Nephron progenitor cell (in vitro differentiated cells): ENCODE measurements at regions not wholly inside any gene's neighbourhood (a gene's known extent, or its start where the extent isn't known, plus 50 kb on each side); places are given as distances from the start of the nearest gene placed in this dataset.
"Not testable (repeated sequence)": the region's sequence is repeated elsewhere in the genome, so short reads cannot be mapped to it uniquely, and the experiment has no call there.

ENCODE experiments used
- DNase-seq: peaks from one replicate; pipeline ENCODE4 v3.0.0; 2021
- H3K27ac Mint-ChIP-seq: 2 replicates; pipeline ENCODE4 v1.8.0; 2021; ENCODE audit warnings: mild to moderate bottlenecking, moderate library complexity, mixed read lengths
- H3K27me3 Mint-ChIP-seq: 2 replicates; pipeline ENCODE4 v1.8.0; 2021; ENCODE audit warnings: mild to moderate bottlenecking, low read depth, mixed read lengths; ENCODE audit not compliant: poor library complexity
- H3K36me3 Mint-ChIP-seq: 2 replicates; pipeline ENCODE4 v1.8.0; 2021; ENCODE audit warnings: low read depth, mixed read lengths
- H3K4me1 Mint-ChIP-seq: 2 replicates; pipeline ENCODE4 v1.8.0; 2021; ENCODE audit warnings: mixed read lengths
- H3K4me3 Mint-ChIP-seq: 2 replicates; pipeline ENCODE4 v1.8.0; 2021; ENCODE audit warnings: mild to moderate bottlenecking, moderate library complexity, mixed read lengths
- H3K9me3 Mint-ChIP-seq: 2 replicates; pipeline ENCODE4 v1.8.0; 2021; ENCODE audit warnings: mild to moderate bottlenecking, moderate library complexity, mixed read lengths
- CTCF ChIP-seq: fragments of 200-600 bp; sonication (generic); IDR thresholded peaks from 2 replicates; pipeline ENCODE4 v1.5.0; 2021; ENCODE audit warnings: antibody characterized with exemption

- no peak overlapping the region for H3K4me3 Mint-ChIP-seq
- no peak for TF ChIP-seq CTCF
- peaks cover 4% of the 10 kb centered on the region for H3K27me3 Mint-ChIP-seq
- no peak for DNase-seq
- H3K27ac Mint-ChIP-seq: no peak overlapping the region
- peaks cover 31% of the 10 kb centered on the region for H3K4me1 Mint-ChIP-seq
- no peaks in the 10 kb centered on the region for H3K9me3 Mint-ChIP-seq
- H3K36me3 Mint-ChIP-seq: no peaks in the 10 kb centered on the region
Observed at GRCh38 chr14:34164162-34164864, 213.4 kb upstream of the EGLN3 start.

GRCh38 chr14:34161351-34162082, 210.6 kb upstream of the EGLN3 start:
- no peak for DNase-seq
- no peaks in the 10 kb centered on the region for H3K27me3 Mint-ChIP-seq
- H3K27ac Mint-ChIP-seq: no peak overlapping the region
- H3K9me3 Mint-ChIP-seq: peaks cover 3% of the 10 kb centered on the region
- H3K4me3 Mint-ChIP-seq: no peak overlapping the region
- H3K36me3 Mint-ChIP-seq: no peaks in the 10 kb centered on the region
- peaks cover 19% of the 10 kb centered on the region for H3K4me1 Mint-ChIP-seq
- no peak for TF ChIP-seq CTCF

- Mint-ChIP-seq H3K4me1 (peaks cover 11% of the 10 kb centered on the region), H3K4me3 (no peak overlapping the region), H3K36me3 (no peaks in the 10 kb centered on the region), H3K27ac (no peak overlapping the region), H3K9me3 (peaks cover 5% of the 10 kb centered on the region), H3K27me3 (no peaks in the 10 kb centered on the region)
- no peak for TF ChIP-seq CTCF
- no peak for DNase-seq
Observed at GRCh38 chr14:34160619-34161018, 209.7 kb upstream of the EGLN3 start.

GRCh38 chr14:34157651-34158050, 206.8 kb upstream of the EGLN3 start:
- DNase-seq: no peak
- no peak for TF ChIP-seq CTCF

GRCh38 chr14:34147461-34147860, 196.6 kb upstream of the EGLN3 start:
- no peak for TF ChIP-seq CTCF
- DNase-seq: no peak
- Mint-ChIP-seq H3K36me3 (peaks cover 14% of the 10 kb centered on the region), H3K4me1 (no peaks in the 10 kb centered on the region), H3K9me3 (peaks cover 63% of the 10 kb centered on the region), H3K27me3 (peaks cover 12% of the 10 kb centered on the region), H3K4me3 (no peak overlapping the region), H3K27ac (no peak overlapping the region)

More at GRCh38 chr14:34157651-34158050, 206.8 kb upstream of the EGLN3 start:
- Mint-ChIP-seq H3K36me3 (no peaks in the 10 kb centered on the region), H3K4me1 (peaks cover 3% of the 10 kb centered on the region), H3K4me3 (no peak overlapping the region), H3K9me3 (peaks cover 20% of the 10 kb centered on the region), H3K27ac (no peak overlapping the region), H3K27me3 (no peaks in the 10 kb centered on the region)

GRCh38 chr14:34140127-34140526, 189.3 kb upstream of the EGLN3 start:
- peaks cover 55% of the 10 kb centered on the region for H3K9me3 Mint-ChIP-seq
- peaks cover 26% of the 10 kb centered on the region for H3K36me3 Mint-ChIP-seq
- peaks cover 15% of the 10 kb centered on the region for H3K4me1 Mint-ChIP-seq
- not testable (repeated sequence) for DNase-seq, H3K27me3 Mint-ChIP-seq, H3K4me3 Mint-ChIP-seq, H3K27ac Mint-ChIP-seq

GRCh38 chr14:34139160-34140121, 188.6 kb upstream of the EGLN3 start:
- DNase-seq: peak; percentile 31
- not testable (repeated sequence) for H3K27ac Mint-ChIP-seq, H3K4me3 Mint-ChIP-seq
- Mint-ChIP-seq H3K27me3 (peaks cover 11% of the 10 kb centered on the region), H3K4me1 (peaks cover 15% of the 10 kb centered on the region), H3K9me3 (peaks cover 49% of the 10 kb centered on the region), H3K36me3 (peaks cover 26% of the 10 kb centered on the region)
